Sigmoid colon (tissue), 4 donors: ENCODE measurements at regions not wholly inside any gene's neighbourhood (a gene's known extent, or its start where the extent isn't known, plus 50 kb on each side); places are given as distances from the start of the nearest gene placed in this dataset.

Experiments used
- CTCF ChIP-seq, 4 experiments: fragments of 450-650 bp in 3 of 4; fragments of 200-600 bp in 1 of 4; IDR thresholded peaks; one replicate each; pipeline ENCODE4 v1.5.1; 2016 to 2019; ENCODE audit warnings: antibody characterized with exemption in 4 of 4, mild to moderate bottlenecking in 3 of 4, moderate library complexity in 2 of 4
- POLR2A ChIP-seq, 2 donors: fragments of 450-650 bp; IDR thresholded peaks; one replicate each; pipeline ENCODE4 v1.6.1; 2016; ENCODE audit warnings: antibody characterized with exemption in 2 of 2, mild to moderate bottlenecking in 2 of 2, moderate library complexity in 2 of 2
- POLR2AphosphoS5 ChIP-seq, 4 donors: sonication (generic); formaldehyde crosslinking; IDR thresholded peaks; one replicate each; pipeline ENCODE4 v1.6.1; 2017; ENCODE audit warnings: antibody characterized with exemption in 4 of 4

DNA sequence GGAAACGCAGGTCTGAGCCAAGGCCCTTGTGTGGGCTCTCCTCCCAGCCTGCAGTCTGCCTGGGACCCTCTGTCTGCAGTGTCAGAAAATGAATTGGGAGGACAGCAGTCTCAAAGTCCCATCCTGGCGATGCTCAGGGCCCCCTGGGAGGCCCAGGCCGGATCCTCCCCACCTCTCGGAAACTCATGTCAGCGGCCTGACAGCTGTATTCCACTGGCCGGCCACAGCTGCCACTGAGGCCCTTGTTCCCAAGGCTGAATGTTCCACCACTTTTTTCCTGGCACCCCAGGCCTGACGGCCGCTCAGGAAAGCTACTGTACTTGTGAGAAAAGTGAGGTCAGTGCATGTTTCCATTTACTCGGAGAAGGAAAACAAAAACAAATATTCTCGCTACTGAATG is 180.0 kb downstream of the FGF18 start:
- TF ChIP-seq CTCF (IDR thresholded peaks at IDR 0.05), result no peak
- TF ChIP-seq POLR2A (IDR thresholded peaks at IDR 0.05), result no peak
- no peak for TF ChIP-seq POLR2AphosphoS5 (IDR thresholded peaks at IDR 0.05)
